Activated gamma-delta T cell (primary cell): ENCODE measurements at regions not wholly inside any gene's neighbourhood (a gene's known extent, or its start where the extent isn't known, plus 50 kb on each side); places are given as distances from the start of the nearest gene placed in this dataset.

Source experiments
- DNase-seq: peaks from one replicate; lab custom pipeline; 2025; lab: John Stamatoyannopoulos, UW

DNA sequence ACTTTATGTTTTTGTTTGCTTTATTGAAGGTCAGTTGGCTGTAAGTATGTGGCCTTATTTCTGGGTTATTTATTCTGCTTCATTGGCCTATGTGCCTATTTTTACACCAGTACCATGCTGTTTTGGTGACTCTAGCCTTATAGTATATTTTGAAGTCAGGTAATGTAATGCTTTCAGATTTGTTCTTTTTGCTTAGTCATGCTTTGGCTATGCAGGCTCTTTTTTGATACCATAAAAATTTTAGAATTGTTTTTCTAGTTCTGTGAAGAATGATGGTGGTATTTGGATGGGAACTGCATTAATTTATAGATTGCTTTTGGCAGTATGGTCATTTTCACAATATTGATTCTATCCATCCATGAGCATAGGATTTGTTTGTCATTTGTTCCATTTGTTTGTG is 63.5 kb upstream of the TTC14 start:
- no peak for DNase-seq

DNA sequence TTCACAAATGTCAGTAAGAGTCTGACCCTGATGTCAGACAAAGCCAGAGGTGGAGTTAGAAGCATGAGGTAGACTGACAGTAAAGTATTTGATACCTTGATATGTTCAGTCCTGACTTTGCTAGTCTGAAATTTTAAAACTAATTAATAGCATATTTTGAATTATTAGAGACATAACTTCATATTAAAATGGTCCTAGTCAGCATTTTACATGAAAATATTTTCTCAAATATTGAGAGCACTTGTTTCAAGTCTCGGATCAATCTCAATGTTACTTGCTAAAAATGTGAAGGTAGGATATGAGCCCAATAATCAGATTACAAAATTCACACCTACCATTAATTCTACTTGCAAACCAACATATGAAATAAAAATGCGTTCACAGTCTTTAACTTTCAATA is 58.1 kb upstream of the TTC14 start:
- DNase-seq: no peak

DNA sequence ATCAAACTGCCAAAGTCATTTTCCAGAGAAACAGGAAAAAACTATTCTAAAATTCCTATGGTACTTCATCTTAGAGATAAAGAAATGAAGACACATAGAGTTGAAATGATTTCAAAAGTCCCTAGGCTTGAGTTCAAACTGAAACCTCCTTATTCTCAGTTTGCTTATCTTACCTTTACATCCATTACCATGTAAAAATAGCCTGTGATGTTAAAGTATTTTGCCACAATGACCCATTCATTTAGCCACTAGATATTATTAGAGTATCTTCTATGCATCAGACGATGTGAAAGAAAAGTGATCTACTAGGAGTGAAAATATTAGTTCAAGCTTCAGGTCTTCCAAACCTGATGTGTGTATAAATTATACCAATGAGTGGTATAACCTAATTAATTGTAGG is 55.1 kb upstream of the TTC14 start:
- no peak for DNase-seq

DNA sequence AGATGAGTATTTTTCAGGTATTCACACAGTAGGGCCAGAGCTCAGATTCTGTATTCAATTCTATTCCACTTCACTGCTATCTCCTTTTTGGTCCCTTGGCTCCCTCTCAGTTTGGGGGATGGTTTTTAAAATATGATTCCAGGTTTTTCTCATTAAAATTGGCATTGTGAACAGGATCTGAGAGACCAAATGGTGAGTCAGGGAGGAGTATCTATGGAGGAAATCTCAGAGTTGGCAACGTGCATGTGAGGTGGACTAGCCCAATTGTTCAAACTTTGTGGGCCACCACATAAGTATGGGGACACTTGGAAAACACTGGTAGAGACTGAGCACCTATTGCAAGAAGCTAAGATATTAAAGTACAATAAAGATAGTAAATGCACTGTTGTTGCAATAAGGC is 53.9 kb upstream of the TTC14 start:
- no peak for DNase-seq
